CD4-positive, CD25-positive, alpha-beta regulatory T cell (primary cell): ENCODE measurements at regions not wholly inside any gene's neighbourhood (a gene's known extent, or its start where the extent isn't known, plus 50 kb on each side); places are given as distances from the start of the nearest gene placed in this dataset.

ENCODE experiments used
- ATAC-seq, 2 donors: fragments of 150-1000 bp; cut with Tn5 transposase; one replicate each; pipeline ENCODE4 v1.10.0; 2021; ENCODE audit warnings: low read depth in 2 of 2, moderate number of reproducible peaks in 2 of 2, moderate library complexity in 1 of 2
- DNase-seq, 3 donors: peaks; one replicate each; pipeline versions ENCODE4 v3.0.0 to v3.0.0-alpha.2; 2012 to 2022; ENCODE audit warnings: mixed read lengths in 1 of 3
- H3K27ac ChIP-seq: one replicate; pipeline ENCODE4 v1.7.0; 2013; ENCODE audit warnings: mild to moderate bottlenecking, low read length; ENCODE audit not compliant: insufficient read depth, poor library complexity, severe bottlenecking
- H3K27me3 ChIP-seq: one replicate; pipeline ENCODE4 v1.7.0; 2013; ENCODE audit warnings: low read length; ENCODE audit not compliant: control insufficient read depth, insufficient read depth
- H3K36me3 ChIP-seq: one replicate; pipeline ENCODE4 v1.7.0; 2013; ENCODE audit warnings: mild to moderate bottlenecking, low read length, moderate library complexity; ENCODE audit not compliant: control insufficient read depth, insufficient read depth
- H3K4me1 ChIP-seq: 2 replicates; pipeline ENCODE4 v1.7.0; 2013; ENCODE audit warnings: mild to moderate bottlenecking, low read length; ENCODE audit not compliant: insufficient read depth, control insufficient read depth, poor library complexity, severe bottlenecking
- H3K4me3 ChIP-seq: one replicate; pipeline ENCODE4 v1.7.0; 2013; ENCODE audit warnings: low read depth, mild to moderate bottlenecking, low read length, moderate library complexity
- H3K9me3 ChIP-seq, 2 experiments: 1 replicate in 1 of 2; 2 replicates in 1 of 2; pipeline ENCODE4 v1.7.0; 2013; ENCODE audit warnings: low read length in 2 of 2, mild to moderate bottlenecking in 1 of 2, moderate library complexity in 1 of 2; ENCODE audit not compliant: control insufficient read depth in 2 of 2
- H3K27ac Mint-ChIP-seq, 3 donors: one replicate each; pipeline ENCODE4 v1.8.0; 2020 to 2022; ENCODE audit warnings: mild to moderate bottlenecking in 3 of 3, mixed read lengths in 3 of 3, moderate library complexity in 2 of 3
- H3K27me3 Mint-ChIP-seq: one replicate; pipeline ENCODE4 v1.8.0; 2022; ENCODE audit warnings: mild to moderate bottlenecking, mixed read lengths
- H3K36me3 Mint-ChIP-seq: one replicate; pipeline ENCODE4 v1.8.0; 2020; ENCODE audit warnings: mixed read lengths
- H3K4me1 Mint-ChIP-seq, 4 donors: one replicate each; pipeline ENCODE4 v1.8.0; 2020 to 2022; ENCODE audit warnings: mixed read lengths in 4 of 4, mild to moderate bottlenecking in 1 of 4
- H3K4me3 Mint-ChIP-seq, 4 donors: one replicate each; pipeline ENCODE4 v1.8.0; 2020 to 2022; ENCODE audit warnings: mild to moderate bottlenecking in 4 of 4, mixed read lengths in 4 of 4, moderate library complexity in 3 of 4
- H3K9me3 Mint-ChIP-seq, 7 donors: one replicate each; pipeline ENCODE4 v1.8.0; 2020 to 2022; ENCODE audit warnings: mixed read lengths in 7 of 7, mild to moderate bottlenecking in 3 of 7, moderate library complexity in 2 of 7

DNA sequence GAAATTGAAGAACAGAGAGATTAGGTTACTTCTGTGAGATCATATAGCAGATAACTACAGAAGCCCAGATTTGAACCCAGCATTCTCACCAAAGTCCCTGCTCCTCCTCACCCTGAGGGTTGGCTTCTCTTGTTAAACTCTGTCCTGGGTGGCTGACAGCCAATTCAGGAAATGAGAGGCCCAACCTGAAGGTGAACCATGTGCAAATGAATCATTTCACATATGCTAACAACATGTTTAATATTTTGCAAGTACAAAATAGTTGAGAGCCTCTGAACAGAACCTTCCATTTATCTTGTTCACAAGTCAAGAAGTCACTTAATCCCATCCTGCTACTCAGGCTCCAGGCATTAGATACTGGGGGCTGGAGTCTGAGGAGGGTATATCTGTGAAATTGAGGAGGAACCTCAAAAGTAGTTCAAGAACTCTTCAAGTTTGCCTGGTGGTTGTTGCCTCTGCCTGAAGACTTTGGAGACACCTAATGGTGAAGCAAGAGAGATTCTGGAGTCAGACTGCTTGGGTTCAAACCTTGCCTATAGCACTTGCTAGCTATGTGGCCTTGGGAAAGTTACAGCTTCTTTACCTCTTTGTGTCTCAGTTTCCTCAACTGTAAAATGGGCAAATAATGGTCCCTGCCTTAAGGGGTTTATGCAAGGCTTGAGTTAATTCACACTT is 564.0 kb downstream of the PSAT1 start:
- H3K27me3 Mint-ChIP-seq: no peaks in the 10 kb centered on the region
- no peak for ATAC-seq
- H3K4me3 ChIP-seq: no peak overlapping the region
- no peak overlapping the region for H3K4me3 Mint-ChIP-seq
- peaks cover 0 to 2% (median 0%) of the 10 kb centered on the region in 7 donors for H3K9me3 Mint-ChIP-seq
- no peak overlapping the region for H3K27ac ChIP-seq
- no peaks in the 10 kb centered on the region for H3K4me1 ChIP-seq
- H3K4me1 Mint-ChIP-seq: peaks cover 0 to 2% (median 0%) of the 10 kb centered on the region in 4 donors
- H3K36me3 ChIP-seq: no peaks in the 10 kb centered on the region
- no peaks in the 10 kb centered on the region for H3K27me3 ChIP-seq
- H3K36me3 Mint-ChIP-seq: no peaks in the 10 kb centered on the region
- H3K27ac Mint-ChIP-seq: no peak overlapping the region
- no peaks in the 10 kb centered on the region for H3K9me3 ChIP-seq
- DNase-seq: no peak

DNA sequence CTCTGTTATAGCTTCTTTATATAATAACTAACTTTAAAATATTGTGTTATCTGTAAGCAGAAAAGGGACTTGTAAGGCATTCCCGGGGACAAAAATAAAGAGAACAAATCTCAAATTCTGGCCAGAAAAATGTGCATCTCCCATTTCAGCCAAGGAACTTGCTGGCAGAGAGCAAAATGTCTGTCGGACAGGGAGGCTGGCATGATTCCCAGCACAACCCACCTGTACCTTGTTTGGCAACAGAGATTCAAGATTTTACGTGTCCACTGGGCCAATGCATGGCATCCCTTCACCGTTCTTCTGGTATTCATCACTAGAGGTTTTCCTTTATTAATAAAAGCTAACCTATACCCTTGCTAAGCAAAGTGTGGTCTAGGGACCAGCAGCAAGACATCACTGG is 566.6 kb downstream of the PSAT1 start:
- Histone ChIP-seq H3K9me3 (no peaks in the 10 kb centered on the region), H3K27me3 (no peaks in the 10 kb centered on the region), H3K4me3 (no peak overlapping the region), H3K27ac (no peak overlapping the region), H3K36me3 (no peaks in the 10 kb centered on the region), H3K4me1 (no peaks in the 10 kb centered on the region)
- Mint-ChIP-seq H3K9me3 (peaks cover 0 to 2% (median 0%) of the 10 kb centered on the region in 7 donors), H3K4me1 (peaks cover 0 to 2% (median 0%) of the 10 kb centered on the region in 4 donors), H3K27me3 (no peaks in the 10 kb centered on the region), H3K36me3 (no peaks in the 10 kb centered on the region), H3K27ac (no peak overlapping the region), H3K4me3 (no peak overlapping the region)
- ATAC-seq (no peak), DNase-seq (no peak)

DNA sequence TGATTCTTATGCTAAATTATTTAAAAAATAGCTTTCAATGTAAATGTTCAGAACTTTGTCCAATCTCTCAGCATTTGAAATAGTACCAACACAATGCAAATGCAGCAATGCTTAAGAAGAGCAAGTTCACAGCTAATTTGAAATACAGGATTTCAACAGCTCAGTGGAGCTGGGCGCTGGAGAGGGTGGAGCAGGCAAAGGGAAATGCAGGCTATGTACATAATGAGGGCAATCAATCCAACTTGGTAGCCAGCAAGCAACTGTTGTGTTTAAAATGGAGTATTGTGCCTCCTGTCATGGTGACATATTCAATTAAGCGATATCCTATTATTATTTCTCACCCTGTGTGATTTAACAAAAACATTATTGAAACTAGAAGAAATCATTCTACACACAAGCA is 568.8 kb downstream of the PSAT1 start:
- Mint-ChIP-seq H3K27ac (no peak overlapping the region), H3K4me3 (no peak overlapping the region), H3K9me3 (no peaks in the 10 kb centered on the region), H3K36me3 (no peaks in the 10 kb centered on the region), H3K27me3 (no peaks in the 10 kb centered on the region), H3K4me1 (no peaks in the 10 kb centered on the region)
- DNase-seq: no peak
- H3K27ac ChIP-seq: no peak overlapping the region
- no peaks in the 10 kb centered on the region for H3K9me3 ChIP-seq
- no peaks in the 10 kb centered on the region for H3K4me1 ChIP-seq
- H3K4me3 ChIP-seq: no peak overlapping the region
- ATAC-seq: no peak
- no peaks in the 10 kb centered on the region for H3K27me3 ChIP-seq
- H3K36me3 ChIP-seq: no peaks in the 10 kb centered on the region

DNA sequence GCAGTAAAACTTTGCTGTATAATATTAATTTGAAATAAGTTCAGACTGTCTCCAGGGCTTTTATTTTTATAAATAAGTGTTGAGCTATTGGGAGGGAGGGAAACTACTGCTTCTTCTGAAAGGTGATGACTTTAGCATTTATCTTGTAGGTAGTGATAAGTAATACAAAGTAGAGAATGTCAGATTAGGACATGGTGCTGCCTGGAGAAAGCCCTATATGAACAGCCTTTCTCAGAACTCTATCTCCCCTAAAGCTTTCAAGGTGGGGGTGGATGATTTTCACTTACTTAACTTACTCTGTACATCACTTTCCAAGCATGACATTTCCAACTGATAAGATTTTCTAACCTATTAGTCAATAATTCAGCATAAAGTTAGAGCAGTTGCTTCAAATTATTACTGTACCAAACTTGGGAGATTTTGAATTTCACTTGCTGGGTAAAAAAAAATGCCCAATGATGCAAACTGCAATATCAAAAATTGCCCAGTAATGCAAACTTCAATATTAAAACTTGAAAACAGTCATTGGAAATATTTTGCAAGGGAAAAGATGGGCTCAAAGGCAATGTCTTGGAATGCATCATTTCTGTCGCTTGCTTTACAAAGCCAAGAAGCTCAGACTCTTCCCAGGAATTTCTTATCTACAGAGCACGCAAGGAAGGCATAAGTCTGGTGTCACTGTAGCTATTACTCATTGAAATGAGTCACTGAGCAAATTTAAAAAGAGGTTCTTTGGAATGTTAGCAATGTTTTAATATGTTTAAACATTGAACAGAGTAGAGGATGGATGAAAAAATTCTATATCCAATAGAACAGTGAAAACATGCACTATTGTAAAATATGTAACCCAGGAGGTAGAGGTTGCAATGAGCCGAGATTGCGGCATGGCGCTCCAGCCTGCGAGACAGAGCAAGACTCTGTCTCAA is 569.5 kb downstream of the PSAT1 start:
- ATAC-seq (no peak), DNase-seq (no peak)
- H3K36me3 ChIP-seq: no peaks in the 10 kb centered on the region
- peaks cover 0 to under 1% (median 0%) of the 10 kb centered on the region in 7 donors for H3K9me3 Mint-ChIP-seq
- H3K36me3 Mint-ChIP-seq: no peaks in the 10 kb centered on the region
- no peaks in the 10 kb centered on the region for H3K27me3 ChIP-seq
- H3K4me3 ChIP-seq: no peak overlapping the region
- no peaks in the 10 kb centered on the region for H3K4me1 ChIP-seq
- H3K27ac ChIP-seq: no peak overlapping the region
- H3K4me1 Mint-ChIP-seq: no peaks in the 10 kb centered on the region
- no peak overlapping the region for H3K27ac Mint-ChIP-seq
- H3K9me3 ChIP-seq: no peaks in the 10 kb centered on the region
- H3K27me3 Mint-ChIP-seq: no peaks in the 10 kb centered on the region
- no peak overlapping the region for H3K4me3 Mint-ChIP-seq

DNA sequence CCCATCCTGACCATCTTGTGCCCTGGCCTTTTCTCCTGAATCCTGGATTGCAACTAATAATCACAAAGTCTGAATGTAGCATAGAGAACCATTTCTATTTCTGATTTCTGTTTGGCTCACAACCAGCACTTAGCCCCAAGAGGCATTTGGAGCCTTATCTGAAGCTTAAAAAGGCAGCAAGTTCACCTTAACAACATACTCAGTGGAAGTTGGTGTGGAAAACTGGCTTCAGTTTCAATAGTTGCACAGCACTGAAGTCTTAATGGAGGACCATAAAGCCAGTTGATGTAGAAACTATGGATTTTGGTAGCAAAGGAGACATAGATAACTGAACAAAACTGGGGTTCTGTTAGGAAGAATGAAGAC is 574.1 kb downstream of the PSAT1 start:
- Mint-ChIP-seq H3K27me3 (no peaks in the 10 kb centered on the region), H3K36me3 (no peaks in the 10 kb centered on the region), H3K4me1 (no peaks in the 10 kb centered on the region), H3K27ac (no peak overlapping the region), H3K9me3 (peaks cover 0 to 5% (median 1%) of the 10 kb centered on the region in 7 donors), H3K4me3 (no peak overlapping the region)
- H3K27ac ChIP-seq: no peak overlapping the region
- ATAC-seq (no peak), DNase-seq (no peak)
- no peak overlapping the region for H3K4me3 ChIP-seq
- H3K36me3 ChIP-seq: no peaks in the 10 kb centered on the region
- H3K27me3 ChIP-seq: no peaks in the 10 kb centered on the region
- no peaks in the 10 kb centered on the region for H3K9me3 ChIP-seq
- H3K4me1 ChIP-seq: no peaks in the 10 kb centered on the region

DNA sequence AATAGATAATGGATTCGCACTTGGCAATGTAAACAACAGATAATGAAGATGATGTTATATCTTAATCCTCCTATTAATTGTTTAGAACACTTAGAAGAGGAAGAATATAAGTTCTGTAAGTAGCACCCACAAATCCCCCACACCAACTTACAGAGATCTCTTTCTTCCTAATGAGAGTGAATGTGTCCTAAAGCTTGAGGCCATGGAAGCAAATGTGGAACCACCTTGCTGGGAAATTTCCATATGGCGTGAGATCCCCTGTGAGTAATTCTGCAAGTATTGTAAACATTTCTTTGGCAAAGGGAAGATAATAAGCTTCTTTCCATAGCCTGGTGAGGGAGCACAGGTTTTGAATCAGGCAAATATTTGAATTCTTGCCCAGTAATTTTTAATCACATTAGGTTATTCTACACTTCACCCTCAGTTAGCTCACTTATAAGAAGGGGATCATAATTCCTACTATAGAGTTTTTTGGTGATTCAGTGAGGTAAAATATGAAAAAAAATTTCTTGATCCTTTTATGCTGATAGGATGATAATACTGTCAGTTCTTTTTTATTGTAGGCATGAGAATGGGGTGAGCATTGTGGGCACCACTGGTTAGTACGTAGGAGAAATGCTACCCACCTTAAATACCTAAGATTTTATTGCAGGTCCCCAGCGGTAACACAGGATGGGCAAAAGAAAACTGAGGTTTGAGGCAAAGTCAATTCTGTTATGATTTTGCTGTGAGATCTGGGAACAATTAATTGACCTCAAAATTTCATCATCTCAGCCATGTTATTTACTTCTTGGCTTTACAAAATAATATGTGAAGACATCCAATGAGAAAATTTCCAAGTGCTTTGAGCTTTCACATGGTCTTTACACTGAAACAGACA is 574.8 kb downstream of the PSAT1 start:
- Histone ChIP-seq H3K36me3 (no peaks in the 10 kb centered on the region), H3K27ac (no peak overlapping the region), H3K4me1 (no peaks in the 10 kb centered on the region), H3K9me3 (no peaks in the 10 kb centered on the region), H3K27me3 (no peaks in the 10 kb centered on the region), H3K4me3 (no peak overlapping the region)
- Mint-ChIP-seq H3K27ac (no peak overlapping the region), H3K36me3 (no peaks in the 10 kb centered on the region), H3K4me3 (no peak overlapping the region), H3K27me3 (no peaks in the 10 kb centered on the region), H3K4me1 (no peaks in the 10 kb centered on the region), H3K9me3 (peaks cover 0 to 5% (median 1%) of the 10 kb centered on the region in 7 donors)
- no peak for DNase-seq
- ATAC-seq: no peak

DNA sequence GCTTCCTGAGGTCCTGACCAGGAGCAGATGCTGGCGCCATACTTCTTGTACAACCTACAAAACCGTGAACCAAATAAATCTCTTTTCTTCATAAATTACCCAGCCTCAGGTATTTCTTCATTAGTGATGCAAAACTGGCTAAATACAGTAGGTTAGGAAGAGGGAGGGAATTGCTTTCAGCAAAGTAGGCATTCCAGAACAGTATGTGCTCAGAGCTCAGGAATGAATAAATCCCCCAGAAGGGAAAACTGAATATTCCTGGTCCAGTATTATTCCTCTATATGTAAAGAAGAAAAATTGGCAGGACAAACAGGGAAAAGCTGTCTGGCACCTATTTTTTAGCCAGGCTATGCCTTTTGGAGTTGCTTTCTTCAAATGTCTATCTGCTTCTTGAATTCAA is 577.1 kb downstream of the PSAT1 start:
- Histone ChIP-seq H3K27me3 (no peaks in the 10 kb centered on the region), H3K27ac (no peak overlapping the region), H3K36me3 (no peaks in the 10 kb centered on the region), H3K9me3 (no peaks in the 10 kb centered on the region), H3K4me3 (no peak overlapping the region), H3K4me1 (no peaks in the 10 kb centered on the region)
- DNase-seq: no peak
- Mint-ChIP-seq H3K4me1 (no peaks in the 10 kb centered on the region), H3K36me3 (no peaks in the 10 kb centered on the region), H3K27ac (no peak overlapping the region), H3K9me3 (peaks cover 0 to 5% (median 1%) of the 10 kb centered on the region in 7 donors), H3K4me3 (no peak overlapping the region), H3K27me3 (no peaks in the 10 kb centered on the region)
- no peak for ATAC-seq
